ENCODE measurements at regions not wholly inside any gene's neighbourhood (a gene's known extent, or its start where the extent isn't known, plus 50 kb on each side); places are given as distances from the start of the nearest gene placed in this dataset.

GRCh38 chr13:53237696-53238095 is 209.1 kb downstream of the OLFM4 start:
- TF ChIP-seq RFX5 (IDR thresholded peaks at IDR 0.05; ENCODE audit: borderline replicate concordance, low read depth, low read length) (no peak), POLR2AphosphoS5 (IDR thresholded peaks at IDR 0.05; ENCODE audit: low read depth, low read length) (no peak), EGR1 (IDR thresholded peaks at IDR 0.05; ENCODE audit: borderline replicate concordance, low read depth, low read length) (no peak), CHD1 (IDR thresholded peaks at IDR 0.05; ENCODE audit: low read depth, low read length) (no peak), YY1 (IDR thresholded peaks at IDR 0.05; ENCODE audit: low read depth, low read length) (no peak), RXRA (IDR thresholded peaks at IDR 0.05; ENCODE audit: insufficient read depth, low read depth, low read length) (no peak), CBX5 (IDR thresholded peaks at IDR 0.05; ENCODE audit: low read depth, low read length) (no peak), PHF8 (conservative IDR thresholded peaks at IDR 0.05; ENCODE audit: low read depth, low read length) (no peak)
- TF ChIP-seq, protein P1, sequence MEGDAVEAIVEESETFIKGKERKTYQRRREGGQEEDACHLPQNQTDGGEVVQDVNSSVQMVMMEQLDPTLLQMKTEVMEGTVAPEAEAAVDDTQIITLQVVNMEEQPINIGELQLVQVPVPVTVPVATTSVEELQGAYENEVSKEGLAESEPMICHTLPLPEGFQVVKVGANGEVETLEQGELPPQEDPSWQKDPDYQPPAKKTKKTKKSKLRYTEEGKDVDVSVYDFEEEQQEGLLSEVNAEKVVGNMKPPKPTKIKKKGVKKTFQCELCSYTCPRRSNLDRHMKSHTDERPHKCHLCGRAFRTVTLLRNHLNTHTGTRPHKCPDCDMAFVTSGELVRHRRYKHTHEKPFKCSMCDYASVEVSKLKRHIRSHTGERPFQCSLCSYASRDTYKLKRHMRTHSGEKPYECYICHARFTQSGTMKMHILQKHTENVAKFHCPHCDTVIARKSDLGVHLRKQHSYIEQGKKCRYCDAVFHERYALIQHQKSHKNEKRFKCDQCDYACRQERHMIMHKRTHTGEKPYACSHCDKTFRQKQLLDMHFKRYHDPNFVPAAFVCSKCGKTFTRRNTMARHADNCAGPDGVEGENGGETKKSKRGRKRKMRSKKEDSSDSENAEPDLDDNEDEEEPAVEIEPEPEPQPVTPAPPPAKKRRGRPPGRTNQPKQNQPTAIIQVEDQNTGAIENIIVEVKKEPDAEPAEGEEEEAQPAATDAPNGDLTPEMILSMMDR (IDR thresholded peaks at IDR 0.05; ENCODE audit: control extremely low read depth in 1 of 3, insufficient read depth in 1 of 3, low read depth in 1 of 3, low read length in 3 of 3) = no peak
